ENCODE measurements at regions not wholly inside any gene's neighbourhood (a gene's known extent, or its start where the extent isn't known, plus 50 kb on each side); places are given as distances from the start of the nearest gene placed in this dataset.

DNA sequence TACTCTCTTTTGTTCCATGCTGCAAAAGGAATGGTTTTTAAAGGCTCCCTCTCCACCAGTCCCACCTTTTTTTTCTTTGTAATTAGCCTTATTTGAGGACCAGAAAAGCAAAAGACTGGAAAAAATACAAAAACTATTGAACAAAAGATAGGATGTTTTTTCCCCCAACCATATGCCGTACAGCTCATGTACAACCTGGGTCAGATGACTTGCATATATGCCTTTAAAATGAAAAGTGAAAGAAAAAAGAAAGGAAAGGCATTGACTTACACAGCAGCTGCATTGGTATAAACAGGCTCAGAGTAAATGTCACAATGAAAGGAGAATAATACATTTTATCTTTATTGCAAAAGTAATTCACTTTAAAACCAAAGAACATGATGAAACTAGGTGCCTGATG, 69.5 kb upstream of the CMC1 start:
- H3K79me2 ChIP-seq (ENCODE audit: control insufficient read depth, insufficient read depth, low read length): no peaks in the 10 kb centered on the region
- no peak overlapping the region for H3K4me2 ChIP-seq (ENCODE audit: control insufficient read depth, extremely low read depth, insufficient read depth, low read depth, low read length)
- TF ChIP-seq EZH2 (IDR thresholded peaks at IDR 0.05; ENCODE audit: low read length): no peak
- TF ChIP-seq, protein P1, sequence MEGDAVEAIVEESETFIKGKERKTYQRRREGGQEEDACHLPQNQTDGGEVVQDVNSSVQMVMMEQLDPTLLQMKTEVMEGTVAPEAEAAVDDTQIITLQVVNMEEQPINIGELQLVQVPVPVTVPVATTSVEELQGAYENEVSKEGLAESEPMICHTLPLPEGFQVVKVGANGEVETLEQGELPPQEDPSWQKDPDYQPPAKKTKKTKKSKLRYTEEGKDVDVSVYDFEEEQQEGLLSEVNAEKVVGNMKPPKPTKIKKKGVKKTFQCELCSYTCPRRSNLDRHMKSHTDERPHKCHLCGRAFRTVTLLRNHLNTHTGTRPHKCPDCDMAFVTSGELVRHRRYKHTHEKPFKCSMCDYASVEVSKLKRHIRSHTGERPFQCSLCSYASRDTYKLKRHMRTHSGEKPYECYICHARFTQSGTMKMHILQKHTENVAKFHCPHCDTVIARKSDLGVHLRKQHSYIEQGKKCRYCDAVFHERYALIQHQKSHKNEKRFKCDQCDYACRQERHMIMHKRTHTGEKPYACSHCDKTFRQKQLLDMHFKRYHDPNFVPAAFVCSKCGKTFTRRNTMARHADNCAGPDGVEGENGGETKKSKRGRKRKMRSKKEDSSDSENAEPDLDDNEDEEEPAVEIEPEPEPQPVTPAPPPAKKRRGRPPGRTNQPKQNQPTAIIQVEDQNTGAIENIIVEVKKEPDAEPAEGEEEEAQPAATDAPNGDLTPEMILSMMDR (optimal IDR thresholded peaks at IDR 0.05 in 1 of 3, IDR thresholded peaks at IDR 0.05 in 1 of 3, conservative IDR thresholded peaks at IDR 0.05 in 1 of 3; ENCODE audit: extremely low read depth in 1 of 3, insufficient read depth in 2 of 3, low read length in 3 of 3): no peak
- no peaks in the 10 kb centered on the region for H4K20me1 ChIP-seq (ENCODE audit: control insufficient read depth, extremely low read depth, insufficient read depth, low read length)
- no peak overlapping the region for H2AFZ ChIP-seq (ENCODE audit: control insufficient read depth, low read length)
- H3K9me1 ChIP-seq (ENCODE audit: control insufficient read depth, extremely low read depth, insufficient read depth, low read length): no peaks in the 10 kb centered on the region
- H3K9me3 ChIP-seq (ENCODE audit: control insufficient read depth, low read depth, low read length): no peaks in the 10 kb centered on the region
- dilution Hi-C loops (cut with MboI; ENCODE audit: extremely low pct_ligation_motif_present, low sequenced_read_pairs): no loop called here
- H3K9ac ChIP-seq (ENCODE audit: control insufficient read depth, extremely low read depth, insufficient read depth, low read length): no peak overlapping the region
- no peak overlapping the region for H3K27ac ChIP-seq (ENCODE audit: control insufficient read depth, insufficient read depth, low read length)
- DNase-seq (ENCODE audit: low read depth, low spot score) (no peak), FAIRE-seq (no peak)
- H3K27me3 ChIP-seq (ENCODE audit: control insufficient read depth, extremely low read depth, insufficient read depth, low read length): no peaks in the 10 kb centered on the region
- H3K36me3 ChIP-seq (ENCODE audit: control insufficient read depth in 2 of 2, extremely low read depth in 1 of 2, insufficient read depth in 2 of 2, low read length in 2 of 2): no peaks in the 10 kb centered on the region
- H3K4me1 ChIP-seq (ENCODE audit: control insufficient read depth, extremely low read depth, insufficient read depth, low read length): no peaks in the 10 kb centered on the region
- no peak overlapping the region for H3K4me3 ChIP-seq (ENCODE audit: control insufficient read depth in 2 of 3, extremely low read depth in 1 of 3, insufficient read depth in 2 of 3, low read depth in 1 of 3, low read length in 3 of 3)

DNA sequence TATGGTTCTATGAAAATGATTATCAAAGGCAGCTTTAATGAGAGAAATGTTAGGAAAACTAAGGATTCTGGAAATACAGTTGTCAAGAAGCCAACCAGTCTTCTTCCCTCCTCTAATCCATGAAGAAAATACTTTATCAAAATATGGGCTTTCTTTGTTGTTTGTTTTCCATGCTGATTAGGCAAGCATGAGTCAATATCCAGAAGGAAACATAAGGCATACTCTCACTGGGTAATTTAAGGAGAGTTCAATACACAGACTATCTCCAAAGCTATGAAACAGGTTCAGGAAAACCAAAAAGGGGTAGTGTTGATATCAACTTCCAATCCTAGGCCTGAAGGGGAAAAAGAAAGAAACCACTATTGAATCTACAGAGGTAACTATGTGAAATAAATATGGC, 68.7 kb upstream of the CMC1 start:
- TF ChIP-seq, protein P1 (optimal IDR thresholded peaks at IDR 0.05 in 1 of 3, IDR thresholded peaks at IDR 0.05 in 1 of 3, conservative IDR thresholded peaks at IDR 0.05 in 1 of 3; ENCODE audit: extremely low read depth in 1 of 3, insufficient read depth in 2 of 3, low read length in 3 of 3): no peak
- TF ChIP-seq EZH2 (IDR thresholded peaks at IDR 0.05; ENCODE audit: low read length): no peak
- H3K27me3 ChIP-seq (ENCODE audit: control insufficient read depth, extremely low read depth, insufficient read depth, low read length): no peaks in the 10 kb centered on the region
- DNase-seq (ENCODE audit: low read depth, low spot score) (no peak), FAIRE-seq (no peak)
- H3K9me3 ChIP-seq (ENCODE audit: control insufficient read depth, low read depth, low read length): no peaks in the 10 kb centered on the region
- H3K4me3 ChIP-seq (ENCODE audit: control insufficient read depth in 2 of 3, extremely low read depth in 1 of 3, insufficient read depth in 2 of 3, low read depth in 1 of 3, low read length in 3 of 3): no peak overlapping the region
- H3K27ac ChIP-seq (ENCODE audit: control insufficient read depth, insufficient read depth, low read length): no peak overlapping the region
- no peaks in the 10 kb centered on the region for H3K9me1 ChIP-seq (ENCODE audit: control insufficient read depth, extremely low read depth, insufficient read depth, low read length)
- no peak overlapping the region for H3K4me2 ChIP-seq (ENCODE audit: control insufficient read depth, extremely low read depth, insufficient read depth, low read depth, low read length)
- no peak overlapping the region for H3K9ac ChIP-seq (ENCODE audit: control insufficient read depth, extremely low read depth, insufficient read depth, low read length)
- no peaks in the 10 kb centered on the region for H3K36me3 ChIP-seq (ENCODE audit: control insufficient read depth in 2 of 2, extremely low read depth in 1 of 2, insufficient read depth in 2 of 2, low read length in 2 of 2)
- no peaks in the 10 kb centered on the region for H3K79me2 ChIP-seq (ENCODE audit: control insufficient read depth, insufficient read depth, low read length)
- H4K20me1 ChIP-seq (ENCODE audit: control insufficient read depth, extremely low read depth, insufficient read depth, low read length): no peaks in the 10 kb centered on the region
- dilution Hi-C loops (cut with MboI; ENCODE audit: extremely low pct_ligation_motif_present, low sequenced_read_pairs): no loop called here
- H2AFZ ChIP-seq (ENCODE audit: control insufficient read depth, low read length): no peak overlapping the region
- H3K4me1 ChIP-seq (ENCODE audit: control insufficient read depth, extremely low read depth, insufficient read depth, low read length): no peaks in the 10 kb centered on the region

Data from keratinocyte (primary cell).